ENCODE measurements at regions not wholly inside any gene's neighbourhood (a gene's known extent, or its start where the extent isn't known, plus 50 kb on each side); places are given as distances from the start of the nearest gene placed in this dataset.
A peak's percentile ranks its signal among the peaks of the same experiment; 100 is the strongest.

- Histone ChIP-seq H3K27me3 (replicated peaks in 2 of 5; ENCODE audit: control insufficient read depth in 4 of 5, insufficient read depth in 5 of 5, low read length in 4 of 5) (peaks cover 0 to 11% (median 0%) of the 10 kb centered on the region in 5 experiments), H3K4me3 (ENCODE audit: control insufficient read depth in 1 of 7, extremely low read depth in 1 of 7, insufficient read depth in 4 of 7, low read depth in 2 of 7, low read length in 6 of 7) (no peak overlapping the region), H3K27ac (ENCODE audit: insufficient read depth in 1 of 2, low read depth in 1 of 2, low read length in 2 of 2, poor library complexity in 1 of 2, severe bottlenecking in 2 of 2) (no peak overlapping the region), H3K4me1 (ENCODE audit: control extremely low read depth in 1 of 4, control insufficient read depth in 4 of 4, insufficient read depth in 4 of 4, low read length in 3 of 4) (no peaks in the 10 kb centered on the region), H3K36me3 (ENCODE audit: control insufficient read depth in 4 of 4, insufficient read depth in 4 of 4, low read length in 3 of 4) (no peaks in the 10 kb centered on the region), H3K9me3 (ENCODE audit: control extremely low read depth in 1 of 5, control insufficient read depth in 4 of 5, insufficient read depth in 2 of 5, low read depth in 1 of 5, low read length in 4 of 5) (no peaks in the 10 kb centered on the region)
- WGBS (ENCODE audit: insufficient coverage): 74% methylated on average over 2 of the region's 2 CpGs
- no peak for DNase-seq
- ChIA-PET POLR2A (no interaction called here), CTCF (no interaction called here)
Measured at GRCh38 chr9:34884747-34885189, 73.3 kb upstream of the PHF24 start.

- DNase-seq: no peak
- H3K27ac ChIP-seq (ENCODE audit: insufficient read depth in 1 of 2, low read depth in 1 of 2, low read length in 2 of 2, poor library complexity in 1 of 2, severe bottlenecking in 2 of 2): no peak overlapping the region
- H3K4me3 ChIP-seq (ENCODE audit: control insufficient read depth in 1 of 7, extremely low read depth in 1 of 7, insufficient read depth in 4 of 7, low read depth in 2 of 7, low read length in 6 of 7): no peak overlapping the region
- ChIA-PET CTCF (interaction anchor here (0.7 kb wide), 1 partner anchor 16 kb away, joined by 4 read pairs; no protein-coding TSS in a partner anchor), POLR2A (no interaction called here)
- no peaks in the 10 kb centered on the region for H3K36me3 ChIP-seq (ENCODE audit: control insufficient read depth in 4 of 4, insufficient read depth in 4 of 4, low read length in 3 of 4)
- no CpG with 5 or more reads among the region's 3 CpGs for WGBS (ENCODE audit: insufficient coverage)
- H3K9me3 ChIP-seq (ENCODE audit: control extremely low read depth in 1 of 5, control insufficient read depth in 4 of 5, insufficient read depth in 2 of 5, low read depth in 1 of 5, low read length in 4 of 5): no peaks in the 10 kb centered on the region
- peaks cover 0 to 2% (median 0%) of the 10 kb centered on the region in 5 experiments for H3K27me3 ChIP-seq (replicated peaks in 2 of 5; ENCODE audit: control insufficient read depth in 4 of 5, insufficient read depth in 5 of 5, low read length in 4 of 5)
- H3K4me1 ChIP-seq (ENCODE audit: control extremely low read depth in 1 of 4, control insufficient read depth in 4 of 4, insufficient read depth in 4 of 4, low read length in 3 of 4): no peaks in the 10 kb centered on the region
Measured at GRCh38 chr9:34876096-34876495, 82.0 kb upstream of the PHF24 start.

GRCh38 chr9:34869390-34869789 is 88.7 kb upstream of the PHF24 start:
- peaks cover 0 to 4% (median 2%) of the 10 kb centered on the region in 5 experiments for H3K9me3 ChIP-seq (ENCODE audit: control extremely low read depth in 1 of 5, control insufficient read depth in 4 of 5, insufficient read depth in 2 of 5, low read depth in 1 of 5, low read length in 4 of 5)
- CTCF ChIA-PET: interaction anchor here (0.7 to 1.7 kb wide), 3 partner anchors 9 to 110 kb away, joined by 3 to 7 read pairs (median 3); no protein-coding TSS in a partner anchor
- no peaks in the 10 kb centered on the region for H3K36me3 ChIP-seq (ENCODE audit: control insufficient read depth in 4 of 4, insufficient read depth in 4 of 4, low read length in 3 of 4)
- H3K4me1 ChIP-seq (ENCODE audit: control extremely low read depth in 1 of 4, control insufficient read depth in 4 of 4, insufficient read depth in 4 of 4, low read length in 3 of 4): no peaks in the 10 kb centered on the region
- peaks cover 0 to 3% (median 0%) of the 10 kb centered on the region in 5 experiments for H3K27me3 ChIP-seq (replicated peaks in 2 of 5; ENCODE audit: control insufficient read depth in 4 of 5, insufficient read depth in 5 of 5, low read length in 4 of 5)
- DNase-seq: peak; percentile 44 to 61 (median 61)
- no CpG with 5 or more reads among the region's 2 CpGs for WGBS (ENCODE audit: insufficient coverage)
- POLR2A ChIA-PET: interaction anchor here (0.6 kb wide), 1 partner anchor 1902 kb away, joined by 6 read pairs; no protein-coding TSS in a partner anchor
- no peak overlapping the region for H3K4me3 ChIP-seq (ENCODE audit: control insufficient read depth in 1 of 7, extremely low read depth in 1 of 7, insufficient read depth in 4 of 7, low read depth in 2 of 7, low read length in 6 of 7)
- no peak overlapping the region for H3K27ac ChIP-seq (ENCODE audit: insufficient read depth in 1 of 2, low read depth in 1 of 2, low read length in 2 of 2, poor library complexity in 1 of 2, severe bottlenecking in 2 of 2)

GRCh38 chr9:34866614-34867013 is 91.5 kb upstream of the PHF24 start:
- Histone ChIP-seq H3K4me3 (ENCODE audit: control insufficient read depth in 1 of 7, extremely low read depth in 1 of 7, insufficient read depth in 4 of 7, low read depth in 2 of 7, low read length in 6 of 7) (no peak overlapping the region), H3K36me3 (ENCODE audit: control insufficient read depth in 4 of 4, insufficient read depth in 4 of 4, low read length in 3 of 4) (no peaks in the 10 kb centered on the region), H3K27me3 (replicated peaks in 2 of 5; ENCODE audit: control insufficient read depth in 4 of 5, insufficient read depth in 5 of 5, low read length in 4 of 5) (peaks cover 0 to 3% (median 0%) of the 10 kb centered on the region in 5 experiments), H3K4me1 (ENCODE audit: control extremely low read depth in 1 of 4, control insufficient read depth in 4 of 4, insufficient read depth in 4 of 4, low read length in 3 of 4) (peaks cover 0 to 16% (median 14%) of the 10 kb centered on the region in 4 experiments), H3K9me3 (ENCODE audit: control extremely low read depth in 1 of 5, control insufficient read depth in 4 of 5, insufficient read depth in 2 of 5, low read depth in 1 of 5, low read length in 4 of 5) (peaks cover 0 to 11% (median 4%) of the 10 kb centered on the region in 5 experiments), H3K27ac (ENCODE audit: insufficient read depth in 1 of 2, low read depth in 1 of 2, low read length in 2 of 2, poor library complexity in 1 of 2, severe bottlenecking in 2 of 2) (no peak overlapping the region)
- ChIA-PET CTCF (interaction anchor here (1.4 kb wide), 1 partner anchor 14 kb away, joined by 3 read pairs; no protein-coding TSS in a partner anchor), POLR2A (no interaction called here)
- DNase-seq: no peak

GRCh38 chr9:34863426-34863825 is 94.7 kb upstream of the PHF24 start:
- Histone ChIP-seq H3K36me3 (ENCODE audit: control insufficient read depth in 4 of 4, insufficient read depth in 4 of 4, low read length in 3 of 4) (no peaks in the 10 kb centered on the region), H3K4me3 (ENCODE audit: control insufficient read depth in 1 of 7, extremely low read depth in 1 of 7, insufficient read depth in 4 of 7, low read depth in 2 of 7, low read length in 6 of 7) (no peak overlapping the region), H3K4me1 (ENCODE audit: control extremely low read depth in 1 of 4, control insufficient read depth in 4 of 4, insufficient read depth in 4 of 4, low read length in 3 of 4) (peaks cover 0 to 17% (median 14%) of the 10 kb centered on the region in 4 experiments), H3K27ac (ENCODE audit: insufficient read depth in 1 of 2, low read depth in 1 of 2, low read length in 2 of 2, poor library complexity in 1 of 2, severe bottlenecking in 2 of 2) (no peak overlapping the region), H3K9me3 (ENCODE audit: control extremely low read depth in 1 of 5, control insufficient read depth in 4 of 5, insufficient read depth in 2 of 5, low read depth in 1 of 5, low read length in 4 of 5) (peaks cover 0 to 15% (median 8%) of the 10 kb centered on the region in 5 experiments), H3K27me3 (replicated peaks in 2 of 5; ENCODE audit: control insufficient read depth in 4 of 5, insufficient read depth in 5 of 5, low read length in 4 of 5) (peaks cover 0 to 3% (median 0%) of the 10 kb centered on the region in 5 experiments)
- WGBS (ENCODE audit: insufficient coverage): no CpG with 5 or more reads among the region's 1 CpG
- ChIA-PET CTCF (no interaction called here), POLR2A (no interaction called here)
- DNase-seq: no peak

GRCh38 chr9:34862836-34863235 is 95.2 kb upstream of the PHF24 start:
- DNase-seq: peak; percentile 6 to 56 (median 52)
- no peaks in the 10 kb centered on the region for H3K36me3 ChIP-seq (ENCODE audit: control insufficient read depth in 4 of 4, insufficient read depth in 4 of 4, low read length in 3 of 4)
- ChIA-PET CTCF (no interaction called here), POLR2A (no interaction called here)
- H3K27me3 ChIP-seq (replicated peaks in 2 of 5; ENCODE audit: control insufficient read depth in 4 of 5, insufficient read depth in 5 of 5, low read length in 4 of 5): peaks cover 0 to 3% (median 0%) of the 10 kb centered on the region in 5 experiments
- no peak overlapping the region for H3K4me3 ChIP-seq (ENCODE audit: control insufficient read depth in 1 of 7, extremely low read depth in 1 of 7, insufficient read depth in 4 of 7, low read depth in 2 of 7, low read length in 6 of 7)
- peaks cover 0 to 17% (median 14%) of the 10 kb centered on the region in 4 experiments for H3K4me1 ChIP-seq (ENCODE audit: control extremely low read depth in 1 of 4, control insufficient read depth in 4 of 4, insufficient read depth in 4 of 4, low read length in 3 of 4)
- no peak overlapping the region for H3K27ac ChIP-seq (ENCODE audit: insufficient read depth in 1 of 2, low read depth in 1 of 2, low read length in 2 of 2, poor library complexity in 1 of 2, severe bottlenecking in 2 of 2)
- H3K9me3 ChIP-seq (ENCODE audit: control extremely low read depth in 1 of 5, control insufficient read depth in 4 of 5, insufficient read depth in 2 of 5, low read depth in 1 of 5, low read length in 4 of 5): peaks cover 0 to 20% (median 11%) of the 10 kb centered on the region in 5 experiments

- Histone ChIP-seq H3K4me1 (ENCODE audit: control extremely low read depth in 1 of 4, control insufficient read depth in 4 of 4, insufficient read depth in 4 of 4, low read length in 3 of 4) (peaks cover 0 to 17% (median 14%) of the 10 kb centered on the region in 4 experiments), H3K9me3 (ENCODE audit: control extremely low read depth in 1 of 5, control insufficient read depth in 4 of 5, insufficient read depth in 2 of 5, low read depth in 1 of 5, low read length in 4 of 5) (peaks cover 0 to 26% (median 12%) of the 10 kb centered on the region in 5 experiments), H3K36me3 (ENCODE audit: control insufficient read depth in 4 of 4, insufficient read depth in 4 of 4, low read length in 3 of 4) (no peaks in the 10 kb centered on the region), H3K27ac (ENCODE audit: insufficient read depth in 1 of 2, low read depth in 1 of 2, low read length in 2 of 2, poor library complexity in 1 of 2, severe bottlenecking in 2 of 2) (no peak overlapping the region), H3K4me3 (ENCODE audit: control insufficient read depth in 1 of 7, extremely low read depth in 1 of 7, insufficient read depth in 4 of 7, low read depth in 2 of 7, low read length in 6 of 7) (no peak overlapping the region), H3K27me3 (replicated peaks in 2 of 5; ENCODE audit: control insufficient read depth in 4 of 5, insufficient read depth in 5 of 5, low read length in 4 of 5) (peaks cover 0 to 1% (median 0%) of the 10 kb centered on the region in 5 experiments)
- ChIA-PET POLR2A (no interaction called here), CTCF (no interaction called here)
- peak in 1 of 3 donors; percentile 4 for DNase-seq
- 26% methylated on average over 3 of the region's 4 CpGs for WGBS (ENCODE audit: insufficient coverage)
Measured at GRCh38 chr9:34862043-34862442, 96.0 kb upstream of the PHF24 start.

All from common myeloid progenitor, CD34-positive (primary cell).